HG03575 (cell line): ENCODE measurements at regions not wholly inside any gene's neighbourhood (a gene's known extent, or its start where the extent isn't known, plus 50 kb on each side); places are given as distances from the start of the nearest gene placed in this dataset.

Experiments used
- ATAC-seq: cut with Tn5 transposase; IDR thresholded peaks from one replicate; pipeline ENCODE4 v1.9.1; 2021; ENCODE audit not compliant: unreplicated experiment, insufficient number of reproducible peaks, low FRiP score; ENCODE audit errors: extremely low read depth

DNA sequence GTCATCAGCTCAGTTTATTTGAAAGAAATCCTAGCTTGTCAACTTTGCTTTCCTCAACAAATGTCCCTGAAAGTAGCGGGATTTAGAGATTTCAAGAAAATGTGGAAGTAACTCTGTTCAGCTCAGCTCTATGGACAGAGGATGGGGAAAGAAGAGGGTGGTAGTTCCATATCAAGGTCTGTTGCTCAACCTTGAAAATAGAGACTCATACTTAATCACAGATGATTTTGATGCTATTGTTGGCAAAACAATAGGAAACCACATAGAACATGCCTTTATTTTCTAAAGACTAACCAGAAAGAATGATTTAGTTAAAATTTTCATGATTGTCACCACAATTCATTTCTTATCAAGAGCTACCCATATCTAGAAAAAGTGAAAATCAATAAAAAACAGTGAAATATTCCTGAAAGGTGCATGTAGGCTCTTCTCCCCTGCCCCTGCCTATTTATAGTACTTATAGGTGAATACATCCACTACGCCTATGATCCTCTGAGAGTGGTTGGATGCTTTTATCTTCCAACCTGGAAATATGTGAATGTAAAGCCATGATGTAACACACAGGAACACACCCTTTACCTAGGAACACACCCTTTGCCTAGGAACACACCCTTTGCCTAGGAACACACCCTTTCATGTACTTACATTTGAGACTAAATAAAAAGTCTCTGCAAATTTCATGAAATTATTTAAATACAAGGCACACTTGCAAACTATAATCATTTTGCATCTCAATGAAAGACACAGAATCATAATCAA is 65.8 kb downstream of the ETAA1 start:
- no peak for ATAC-seq

- ATAC-seq = no peak
Measured at GRCh38 chr2:67463810-67464209, 66.7 kb downstream of the ETAA1 start.

GRCh38 chr2:67465623-67466022 is 68.5 kb downstream of the ETAA1 start:
- ATAC-seq = no peak

DNA sequence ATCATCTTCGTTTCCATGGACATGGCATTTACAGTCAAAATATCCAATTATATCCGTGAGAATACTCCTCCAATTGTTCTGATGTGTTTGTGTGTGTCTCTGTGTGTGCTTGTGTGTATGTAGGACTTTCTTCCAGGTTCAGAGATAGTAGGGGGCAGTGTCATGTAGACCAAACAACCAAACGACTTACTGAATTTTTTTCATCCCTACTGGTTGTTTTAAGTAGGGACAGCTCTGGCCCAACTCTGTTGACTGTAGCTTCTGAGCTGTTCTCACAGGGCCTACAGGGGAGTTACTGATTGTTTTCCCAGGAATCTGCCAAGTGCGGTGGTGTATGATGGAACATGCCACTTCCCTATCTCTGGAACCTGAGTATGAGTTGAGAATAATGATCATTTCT is 69.6 kb downstream of the ETAA1 start:
- ATAC-seq = no peak

DNA sequence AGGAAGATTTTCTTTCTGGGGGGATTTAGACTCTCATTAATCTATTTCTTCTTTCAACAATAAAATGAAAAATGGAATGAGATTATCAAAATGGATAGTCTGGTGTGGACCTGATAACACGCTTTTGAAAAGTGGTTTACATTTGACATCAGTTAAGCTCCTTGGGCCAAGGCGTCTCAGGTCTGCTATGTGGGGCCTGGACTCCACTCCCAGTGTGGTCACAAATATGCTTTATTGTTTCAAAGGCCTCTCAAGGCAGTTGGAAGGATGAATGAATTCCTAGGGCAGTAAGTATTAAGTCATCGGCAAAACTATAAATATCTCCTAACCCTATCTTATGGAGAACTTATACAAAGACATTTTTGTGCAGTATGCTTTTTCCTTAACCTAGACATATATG is 74.5 kb downstream of the ETAA1 start:
- ATAC-seq = no peak

- ATAC-seq = no peak
Measured at GRCh38 chr2:67476809-67477790, 80.0 kb downstream of the ETAA1 start.

DNA sequence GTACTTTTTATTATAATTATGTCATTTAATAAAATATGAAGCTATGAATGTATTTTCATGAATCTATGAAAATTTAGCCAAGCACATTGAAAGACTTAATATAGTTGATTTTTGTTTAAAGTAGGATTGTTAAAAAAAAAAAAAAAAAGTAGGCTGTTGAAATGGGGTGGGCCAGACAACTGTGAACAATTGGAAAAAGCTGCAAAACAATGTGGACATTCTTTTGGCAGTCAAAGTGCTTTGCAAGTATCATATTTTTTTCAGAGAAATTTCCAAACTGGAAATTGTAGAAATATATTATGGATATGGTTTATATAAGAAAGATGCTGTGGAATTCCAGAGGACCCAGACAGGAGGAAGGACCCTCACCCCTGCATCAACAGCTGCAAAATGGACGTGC is 82.1 kb downstream of the ETAA1 start:
- no peak for ATAC-seq

- no peak for ATAC-seq
Measured at GRCh38 chr2:67485431-67485830, 88.3 kb downstream of the ETAA1 start.

- ATAC-seq = no peak
Measured at GRCh38 chr2:67486041-67486796, 89.1 kb downstream of the ETAA1 start.

DNA sequence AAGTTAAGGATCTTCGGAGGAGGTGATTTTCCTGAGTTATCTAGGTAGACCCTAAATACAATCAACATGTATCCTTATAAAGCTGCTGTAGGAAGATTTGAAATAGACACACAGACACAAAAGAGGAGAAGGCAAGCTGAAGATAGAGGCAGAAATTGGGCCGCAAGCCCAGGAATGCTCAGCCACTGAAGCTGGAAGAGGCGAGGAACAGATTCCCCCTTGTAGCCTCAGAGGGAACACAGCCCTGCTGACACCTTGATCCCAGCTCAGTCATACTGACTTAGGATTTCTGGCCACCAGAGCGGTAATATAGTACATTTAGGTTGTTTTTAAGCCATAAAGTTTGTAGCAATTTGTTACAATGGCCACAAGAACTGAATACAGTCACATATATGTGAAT is 90.9 kb downstream of the ETAA1 start:
- no peak for ATAC-seq

DNA sequence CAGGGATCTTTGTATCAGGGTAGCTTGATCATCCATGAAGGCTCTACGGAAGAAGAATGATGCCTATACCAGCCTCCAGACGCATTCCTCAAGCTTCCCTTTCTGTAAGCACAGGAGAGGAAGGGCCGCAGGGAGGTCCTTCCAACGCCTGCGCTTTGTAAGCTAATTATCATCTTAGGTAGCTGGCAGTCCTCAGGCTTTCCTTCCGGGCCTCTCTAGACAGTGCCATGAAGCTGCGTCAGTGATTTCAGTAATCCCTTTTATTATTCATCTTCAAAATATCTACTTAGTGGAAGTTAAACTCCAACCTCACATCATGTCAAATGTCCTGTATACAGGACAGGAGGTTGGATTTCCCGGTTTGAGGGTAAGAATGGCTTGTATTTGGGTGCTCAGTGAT is 92.3 kb downstream of the ETAA1 start:
- no peak for ATAC-seq

GRCh38 chr2:67498931-67499330 is 101.8 kb downstream of the ETAA1 start:
- ATAC-seq = no peak

- ATAC-seq = no peak
Measured at GRCh38 chr2:67499989-67500388, 102.9 kb downstream of the ETAA1 start.

DNA sequence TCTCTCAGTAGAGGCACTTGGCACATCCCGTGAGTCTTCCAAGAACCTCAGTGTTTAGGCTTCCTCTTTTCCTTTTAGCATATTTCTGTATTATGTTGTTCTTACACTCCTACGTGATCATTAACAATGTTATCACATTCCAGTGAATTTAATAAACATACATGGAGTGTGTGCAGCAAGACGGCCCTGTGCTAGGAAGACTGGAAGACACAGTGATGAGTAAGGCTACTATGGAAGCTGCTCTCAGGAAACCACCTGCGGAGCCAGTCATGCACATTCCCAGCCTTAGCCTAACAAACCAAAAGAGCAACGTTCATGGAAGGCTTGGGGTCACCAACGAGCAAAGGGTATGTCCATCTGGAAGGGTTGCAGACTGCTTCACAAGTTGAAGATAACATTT is 103.4 kb downstream of the ETAA1 start:
- no peak for ATAC-seq

DNA sequence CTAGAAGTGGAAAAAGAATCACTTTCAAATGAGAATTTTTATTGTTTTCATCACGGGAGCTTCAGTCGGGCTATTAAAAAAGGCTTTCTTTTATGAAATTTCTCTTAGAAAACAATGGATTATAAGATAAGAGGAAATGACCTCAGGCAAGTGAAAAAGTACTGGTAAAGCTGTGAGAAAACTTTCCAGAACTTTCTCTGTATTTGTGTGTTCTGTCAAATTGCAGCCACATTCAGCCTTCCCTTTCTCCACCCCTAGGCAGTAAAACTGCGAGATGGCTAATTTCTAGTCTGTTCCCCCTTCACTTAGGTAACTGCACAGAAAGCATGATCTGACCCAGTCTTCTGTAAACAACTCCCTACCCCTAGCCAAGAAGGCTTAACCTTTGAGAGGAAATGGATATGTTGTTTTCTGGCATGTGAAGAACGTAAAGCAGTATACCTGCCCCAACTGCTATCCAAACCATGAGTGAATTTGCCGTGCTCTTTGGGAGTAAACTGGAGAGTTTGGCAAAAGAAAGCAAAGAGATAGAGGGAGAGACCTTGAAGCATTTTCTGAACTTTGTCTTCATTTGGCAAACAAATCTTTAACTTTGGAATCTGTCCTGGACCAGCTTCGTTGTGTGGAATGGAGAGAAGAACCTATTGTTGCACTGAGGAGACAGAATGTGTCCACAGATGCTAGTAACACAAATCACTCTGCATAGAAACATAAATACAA is 105.4 kb downstream of the ETAA1 start:
- ATAC-seq = no peak

DNA sequence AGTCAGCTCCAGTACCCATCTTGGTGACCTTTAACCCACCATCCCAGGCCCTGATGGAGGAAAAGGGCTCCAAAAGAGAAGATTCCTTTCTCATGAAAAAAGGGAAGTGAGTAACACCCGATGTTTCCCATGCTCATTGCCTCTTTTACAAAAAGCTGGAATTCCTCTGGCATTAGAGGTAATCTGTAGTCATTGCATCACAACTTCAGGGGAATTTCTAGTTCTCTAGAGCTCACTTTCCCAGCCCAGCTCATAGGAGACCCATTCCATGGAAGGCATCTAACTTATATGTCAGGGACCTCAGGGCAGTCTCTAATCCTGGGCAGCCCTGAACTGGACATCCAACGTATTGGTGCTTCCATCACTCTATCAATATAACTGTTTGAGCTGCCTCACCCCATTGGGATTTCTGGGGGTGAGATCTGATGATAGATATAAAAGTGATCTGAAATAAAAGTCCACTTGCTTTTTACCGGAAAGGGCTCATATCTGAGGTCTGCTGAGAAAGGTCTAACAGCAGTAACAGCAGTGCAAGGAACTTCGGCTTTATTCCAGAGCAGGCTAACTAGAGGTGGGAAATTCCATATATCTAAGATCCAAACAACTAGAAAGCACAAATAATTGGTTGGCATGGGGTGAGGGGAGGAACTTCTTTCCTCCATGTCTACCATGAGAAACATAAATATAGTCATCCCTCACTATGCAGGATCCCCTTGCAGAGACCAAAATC is 106.1 kb downstream of the ETAA1 start:
- no peak for ATAC-seq

DNA sequence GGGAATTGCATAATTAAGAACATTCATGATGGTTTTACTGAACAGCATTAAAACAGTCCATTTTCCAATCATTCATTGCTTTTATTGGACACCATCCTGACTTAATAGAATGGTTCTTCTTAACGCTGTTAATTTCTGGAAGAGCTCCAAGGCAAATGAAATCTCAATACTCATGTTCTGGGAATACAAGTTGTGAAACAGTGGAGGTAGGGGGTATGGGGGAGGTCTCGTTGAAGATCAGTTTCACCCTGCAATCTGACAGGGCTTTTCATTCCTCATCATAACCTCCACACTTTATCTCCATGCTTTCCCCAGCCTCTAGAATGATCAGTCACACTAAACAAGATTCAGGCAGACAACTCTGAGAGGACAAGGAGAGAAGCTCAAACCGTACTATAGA is 113.6 kb downstream of the ETAA1 start:
- ATAC-seq = no peak

DNA sequence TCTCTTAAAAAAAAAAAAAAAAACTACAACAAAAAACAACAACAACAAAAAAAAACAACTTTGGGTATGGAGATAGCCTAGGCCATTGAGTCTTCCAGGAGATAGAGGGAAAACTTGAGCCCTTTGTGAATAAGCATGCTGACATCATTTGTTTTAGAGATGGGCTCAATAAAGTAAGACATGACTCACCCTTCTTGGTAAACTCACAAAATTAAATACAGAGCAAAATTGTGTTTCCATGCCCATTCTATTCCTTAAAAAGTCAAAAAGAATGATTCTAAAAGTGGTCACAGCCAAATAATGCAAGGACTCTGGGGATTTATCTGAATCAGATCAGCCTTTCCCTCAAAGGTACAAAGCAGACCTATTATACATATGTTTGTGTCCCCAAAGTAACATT is 117.4 kb downstream of the ETAA1 start:
- no peak for ATAC-seq
